Left ventricle myocardium inferior (tissue), 1 donor: ENCODE measurements at regions not wholly inside any gene's neighbourhood (a gene's known extent, or its start where the extent isn't known, plus 50 kb on each side); places are given as distances from the start of the nearest gene placed in this dataset.
A peak's percentile ranks its signal among the peaks of the same experiment; 100 is the strongest.
"Not testable (repeated sequence)": the region's sequence is repeated elsewhere in the genome, so short reads cannot be mapped to it uniquely, and the experiment has no call there.

Experiments used
- DNase-seq: peaks from one replicate; pipeline ENCODE4 v3.0.0-alpha.2; 2020
- H3K27ac ChIP-seq: fragments of 200-600 bp; replicated peaks from 2 replicates; pipeline ENCODE4 v1.8.0; 2021
- H3K27me3 ChIP-seq: fragments of 200-600 bp; 2 replicates; pipeline ENCODE4 v1.8.0; 2021; ENCODE audit warnings: low read depth
- H3K36me3 ChIP-seq: fragments of 200-600 bp; 2 replicates; pipeline ENCODE4 v1.8.0; 2021
- H3K4me1 ChIP-seq: fragments of 200-600 bp; 2 replicates; pipeline ENCODE4 v1.8.0; 2021
- H3K4me3 ChIP-seq: fragments of 200-600 bp; 2 replicates; pipeline ENCODE4 v1.8.0; 2021; ENCODE audit warnings: mild to moderate bottlenecking, moderate library complexity
- H3K9me3 ChIP-seq: fragments of 200-600 bp; replicated peaks from 2 replicates; pipeline ENCODE4 v1.8.0; 2021
- CTCF ChIP-seq: fragments of 200-600 bp; IDR thresholded peaks from 2 replicates; pipeline ENCODE4 v1.8.0; 2021; ENCODE audit warnings: antibody characterized with exemption, mild to moderate bottlenecking, borderline replicate concordance
- intact Hi-C: fragments of 100-400 bp; cut with micrococcal nuclease; formaldehyde crosslinking; loops from one replicate; pipeline ENCODE4 v1.11.0; 2022
- donor health status: DM: no; HTN: yes; CAD: no; lungs with severe emphysema.

DNA sequence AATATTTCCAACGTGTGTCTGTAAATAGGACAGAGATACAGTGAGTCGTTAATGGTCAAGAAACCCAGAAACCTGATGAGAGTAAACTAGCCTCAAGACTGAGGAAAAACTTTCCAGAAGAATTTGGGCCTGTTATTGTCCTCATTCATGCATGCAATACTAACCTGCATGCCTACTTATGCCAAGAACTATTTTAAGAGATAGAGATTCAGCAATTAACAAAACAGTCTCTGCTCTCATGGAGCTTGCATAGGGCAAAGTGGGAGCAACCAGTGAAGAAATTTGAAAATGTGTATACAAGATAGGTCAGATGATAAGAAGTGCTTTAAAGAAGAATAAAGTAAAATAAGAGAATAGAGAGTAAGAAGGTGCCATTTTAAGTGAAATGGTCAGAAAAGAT is 66.1 kb upstream of the FRG1 start:
- no peak for TF ChIP-seq CTCF
- intact Hi-C loops = no loop called here
- H3K9me3 ChIP-seq = no peaks in the 10 kb centered on the region
- H3K4me1 ChIP-seq = peaks cover 8% of the 10 kb centered on the region
- no peaks in the 10 kb centered on the region for H3K36me3 ChIP-seq
- H3K27ac ChIP-seq = no peak overlapping the region
- H3K27me3 ChIP-seq = no peaks in the 10 kb centered on the region
- DNase-seq = no peak
- no peak overlapping the region for H3K4me3 ChIP-seq

- intact Hi-C loops, H3K27ac ChIP-seq: not testable (repeated sequence)
- DNase-seq = peak; percentile 16
Observed at GRCh38 chr4:189881190-189881589, 59.5 kb upstream of the FRG1 start.

DNA sequence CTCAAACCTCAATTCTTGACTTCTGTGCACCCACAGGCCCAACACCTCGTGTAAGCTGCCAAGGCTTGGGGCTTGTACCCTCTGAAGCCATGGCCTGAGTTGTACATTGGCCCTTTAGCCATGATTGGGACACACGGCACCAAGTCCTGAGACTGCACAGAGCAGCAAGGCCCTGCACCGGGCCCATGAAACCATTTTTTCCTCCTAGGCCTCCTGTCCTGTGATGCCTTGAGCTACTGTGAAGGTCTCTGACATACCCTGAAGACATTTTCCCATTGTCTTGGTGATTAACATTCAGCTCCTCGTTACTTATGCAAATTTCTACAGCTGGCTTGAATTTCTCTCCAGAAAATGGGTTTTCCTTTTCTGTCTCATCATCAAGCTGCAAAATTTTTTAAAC is 52.3 kb upstream of the FRG1 start:
- peaks cover 13% of the 10 kb centered on the region for H3K9me3 ChIP-seq
- H3K27ac ChIP-seq, intact Hi-C loops, H3K36me3 ChIP-seq, H3K4me1 ChIP-seq, DNase-seq, H3K27me3 ChIP-seq, H3K4me3 ChIP-seq: not testable (repeated sequence)

More at GRCh38 chr4:189881190-189881589, 59.5 kb upstream of the FRG1 start:
- H3K27me3 ChIP-seq, H3K4me1 ChIP-seq, H3K4me3 ChIP-seq, H3K36me3 ChIP-seq, H3K9me3 ChIP-seq: not testable (repeated sequence)
